ENCODE measurements at regions not wholly inside any gene's neighbourhood (a gene's known extent, or its start where the extent isn't known, plus 50 kb on each side); places are given as distances from the start of the nearest gene placed in this dataset.

- no peak for TF ChIP-seq CTCF (IDR thresholded peaks at IDR 0.05; ENCODE audit: control insufficient read depth, insufficient read depth, low read depth, low read length, missing control alignments)
- DNase-seq (ENCODE audit: low read depth), result no peak
- H3K4me3 ChIP-seq (ENCODE audit: control insufficient read depth, low read depth, low read length), result no peak overlapping the region
Observed at GRCh38 chr20:60634491-60635172, 617.4 kb upstream of the CDH4 start.

- no peak for DNase-seq (ENCODE audit: low read depth)
- TF ChIP-seq CTCF (IDR thresholded peaks at IDR 0.05; ENCODE audit: control insufficient read depth, insufficient read depth, low read depth, low read length, missing control alignments), result no peak
- H3K4me3 ChIP-seq (ENCODE audit: control insufficient read depth, low read depth, low read length), result no peak overlapping the region
Observed at GRCh38 chr20:60636417-60636816, 615.6 kb upstream of the CDH4 start.

GRCh38 chr20:60637801-60638200, 614.3 kb upstream of the CDH4 start:
- DNase-seq (ENCODE audit: low read depth), result no peak
- no peak overlapping the region for H3K4me3 ChIP-seq (ENCODE audit: control insufficient read depth, low read depth, low read length)
- TF ChIP-seq CTCF (IDR thresholded peaks at IDR 0.05; ENCODE audit: control insufficient read depth, insufficient read depth, low read depth, low read length, missing control alignments), result no peak

- DNase-seq (ENCODE audit: low read depth), result no peak
Observed at GRCh38 chr20:60638430-60639098, 613.5 kb upstream of the CDH4 start.

GRCh38 chr20:60641879-60642447, 610.1 kb upstream of the CDH4 start:
- H3K4me3 ChIP-seq (ENCODE audit: control insufficient read depth, low read depth, low read length), result no peak overlapping the region
- TF ChIP-seq CTCF (IDR thresholded peaks at IDR 0.05; ENCODE audit: control insufficient read depth, insufficient read depth, low read depth, low read length, missing control alignments), result no peak
- DNase-seq (ENCODE audit: low read depth), result no peak

More at GRCh38 chr20:60638430-60639098, 613.5 kb upstream of the CDH4 start:
- H3K4me3 ChIP-seq (ENCODE audit: control insufficient read depth, low read depth, low read length), result no peak overlapping the region
- TF ChIP-seq CTCF (IDR thresholded peaks at IDR 0.05; ENCODE audit: control insufficient read depth, insufficient read depth, low read depth, low read length, missing control alignments), result no peak

GRCh38 chr20:60642541-60642940, 609.5 kb upstream of the CDH4 start:
- H3K4me3 ChIP-seq (ENCODE audit: control insufficient read depth, low read depth, low read length), result no peak overlapping the region
- no peak for DNase-seq (ENCODE audit: low read depth)
- no peak for TF ChIP-seq CTCF (IDR thresholded peaks at IDR 0.05; ENCODE audit: control insufficient read depth, insufficient read depth, low read depth, low read length, missing control alignments)
